H1 (cell line): ENCODE measurements at regions not wholly inside any gene's neighbourhood (a gene's known extent, or its start where the extent isn't known, plus 50 kb on each side); places are given as distances from the start of the nearest gene placed in this dataset.

Source experiments
- KDM4A ChIP-seq: IDR thresholded peaks from one replicate; pipeline ENCODE4 v1.7.1; 2012; ENCODE audit warnings: low read depth, mild to moderate bottlenecking, moderate library complexity, low read length, inconsistent platforms; ENCODE audit not compliant: severe bottlenecking
- POLR2A ChIP-seq, 2 experiments: IDR thresholded peaks; 1 replicate in 1 of 2; 2 replicates in 1 of 2; pipeline ENCODE4 v1.6.1; 2011; ENCODE audit warnings: low read depth in 2 of 2, low read length in 2 of 2, mild to moderate bottlenecking in 2 of 2; ENCODE audit errors: control extremely low read depth in 1 of 2
- POLR2AphosphoS5 ChIP-seq: IDR thresholded peaks from 2 replicates; pipeline ENCODE4 v1.6.1; 2011; ENCODE audit warnings: low read depth, low read length
- TBP ChIP-seq: IDR thresholded peaks from 2 replicates; pipeline ENCODE4 v1.6.1; 2011; ENCODE audit warnings: low read depth, low read length, improper control_type of control experiment
- TF ChIP-seq, protein P1 (sequence below), 3 experiments: IDR thresholded peaks; 1 replicate in 2 of 3; 2 replicates in 1 of 3; pipeline versions ENCODE4 v1.5.1 to v1.6.1; 2011; ENCODE audit warnings: low read length in 3 of 3, mild to moderate bottlenecking in 3 of 3, inconsistent platforms in 2 of 3, low read depth in 1 of 3, moderate library complexity in 1 of 3; ENCODE audit not compliant: insufficient read depth in 1 of 3; ENCODE audit errors: control extremely low read depth in 1 of 3

- no peak for TF ChIP-seq TBP
- TF ChIP-seq, protein P1, sequence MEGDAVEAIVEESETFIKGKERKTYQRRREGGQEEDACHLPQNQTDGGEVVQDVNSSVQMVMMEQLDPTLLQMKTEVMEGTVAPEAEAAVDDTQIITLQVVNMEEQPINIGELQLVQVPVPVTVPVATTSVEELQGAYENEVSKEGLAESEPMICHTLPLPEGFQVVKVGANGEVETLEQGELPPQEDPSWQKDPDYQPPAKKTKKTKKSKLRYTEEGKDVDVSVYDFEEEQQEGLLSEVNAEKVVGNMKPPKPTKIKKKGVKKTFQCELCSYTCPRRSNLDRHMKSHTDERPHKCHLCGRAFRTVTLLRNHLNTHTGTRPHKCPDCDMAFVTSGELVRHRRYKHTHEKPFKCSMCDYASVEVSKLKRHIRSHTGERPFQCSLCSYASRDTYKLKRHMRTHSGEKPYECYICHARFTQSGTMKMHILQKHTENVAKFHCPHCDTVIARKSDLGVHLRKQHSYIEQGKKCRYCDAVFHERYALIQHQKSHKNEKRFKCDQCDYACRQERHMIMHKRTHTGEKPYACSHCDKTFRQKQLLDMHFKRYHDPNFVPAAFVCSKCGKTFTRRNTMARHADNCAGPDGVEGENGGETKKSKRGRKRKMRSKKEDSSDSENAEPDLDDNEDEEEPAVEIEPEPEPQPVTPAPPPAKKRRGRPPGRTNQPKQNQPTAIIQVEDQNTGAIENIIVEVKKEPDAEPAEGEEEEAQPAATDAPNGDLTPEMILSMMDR (IDR thresholded peaks at IDR 0.05; ENCODE audit: control extremely low read depth in 1 of 3, insufficient read depth in 1 of 3, low read depth in 1 of 3, low read length in 3 of 3): no peak
- TF ChIP-seq POLR2AphosphoS5: no peak
- TF ChIP-seq POLR2A (IDR thresholded peaks at IDR 0.05; ENCODE audit: control extremely low read depth in 1 of 2, low read depth in 2 of 2, low read length in 2 of 2): no peak
- no peak for TF ChIP-seq KDM4A
Measured at GRCh38 chr14:37707716-37708115, 112.3 kb downstream of the TTC6 start.
